Transverse colon (tissue), 3 donors: ENCODE measurements at regions not wholly inside any gene's neighbourhood (a gene's known extent, or its start where the extent isn't known, plus 50 kb on each side); places are given as distances from the start of the nearest gene placed in this dataset.

ENCODE experiments used
- CTCF ChIP-seq, 5 experiments: fragments of 200-600 bp in 3 of 5; fragments of 450-650 bp in 2 of 5; sonication (generic) in 3 of 5; IDR thresholded peaks; 1 replicate in 2 of 5; 2 replicates in 3 of 5; pipeline ENCODE4 v1.5.1; 2016 to 2017; ENCODE audit warnings: antibody characterized with exemption in 5 of 5, inconsistent platforms in 3 of 5, mild to moderate bottlenecking in 2 of 5, moderate library complexity in 1 of 5
- EP300 ChIP-seq: sonication (generic); formaldehyde crosslinking; IDR thresholded peaks from one replicate; pipeline ENCODE4 v1.6.1; 2017; ENCODE audit warnings: antibody characterized with exemption, low read depth

GRCh38 chr3:6743067-6743720 lies 117.7 kb upstream of the GRM7 start:
- peak in 4 of 5 experiments; percentile 13 to 79 (median 38) for TF ChIP-seq CTCF (IDR thresholded peaks at IDR 0.05)
- no peak for TF ChIP-seq EP300
